ENCODE measurements at regions not wholly inside any gene's neighbourhood (a gene's known extent, or its start where the extent isn't known, plus 50 kb on each side); places are given as distances from the start of the nearest gene placed in this dataset.
"Not testable (repeated sequence)": the region's sequence is repeated elsewhere in the genome, so short reads cannot be mapped to it uniquely, and the experiment has no call there.

DNA sequence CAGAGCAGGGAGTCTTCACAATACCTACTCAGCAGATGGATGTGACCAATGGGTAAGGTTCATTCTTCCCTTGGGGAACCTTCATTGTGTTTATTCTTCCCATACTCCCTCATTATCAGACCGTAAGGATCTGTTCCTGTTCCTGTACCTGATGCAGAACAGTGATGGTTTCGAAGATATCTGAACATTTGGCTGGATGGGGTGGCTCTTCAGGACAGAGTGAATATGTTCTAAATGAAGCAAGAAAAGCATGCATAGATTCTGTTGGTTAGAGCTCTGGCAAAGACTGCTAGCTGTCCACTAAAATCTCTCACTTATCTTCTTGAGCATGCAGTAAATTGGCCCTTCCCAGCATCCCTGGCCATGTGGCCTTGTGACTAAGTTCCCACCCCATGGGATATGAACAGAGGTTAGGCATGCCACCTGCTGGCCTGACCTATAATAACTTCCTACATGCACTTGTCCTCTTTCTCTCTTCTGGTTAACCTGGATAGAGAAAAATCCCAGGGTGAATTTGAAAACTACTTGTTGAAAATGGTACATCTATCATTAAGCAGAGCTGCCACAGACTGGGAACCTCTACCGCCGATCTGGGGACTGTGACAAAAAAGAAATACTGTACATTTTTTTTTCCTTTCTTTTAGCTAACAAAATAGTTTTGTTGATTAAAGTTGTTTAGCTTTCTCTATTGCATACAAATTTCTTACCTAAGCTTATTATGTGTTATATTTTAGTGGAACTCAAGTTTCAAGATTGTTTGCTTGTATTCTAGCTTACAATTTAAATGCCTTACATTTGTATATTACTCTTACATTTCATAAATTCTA, 60.0 kb upstream of the BANK1 start:
- peak; percentile 77 for DNase-seq (ENCODE audit: low spot score)

- DNase-seq (ENCODE audit: low spot score): no peak
Observed at GRCh38 chr4:101727238-101727637, 63.3 kb upstream of the BANK1 start.

GRCh38 chr4:101724093-101724492, 66.4 kb upstream of the BANK1 start:
- DNase-seq (ENCODE audit: low spot score): no peak

GRCh38 chr4:101718810-101719209, 71.7 kb upstream of the BANK1 start:
- DNase-seq (ENCODE audit: low spot score): no peak

DNA sequence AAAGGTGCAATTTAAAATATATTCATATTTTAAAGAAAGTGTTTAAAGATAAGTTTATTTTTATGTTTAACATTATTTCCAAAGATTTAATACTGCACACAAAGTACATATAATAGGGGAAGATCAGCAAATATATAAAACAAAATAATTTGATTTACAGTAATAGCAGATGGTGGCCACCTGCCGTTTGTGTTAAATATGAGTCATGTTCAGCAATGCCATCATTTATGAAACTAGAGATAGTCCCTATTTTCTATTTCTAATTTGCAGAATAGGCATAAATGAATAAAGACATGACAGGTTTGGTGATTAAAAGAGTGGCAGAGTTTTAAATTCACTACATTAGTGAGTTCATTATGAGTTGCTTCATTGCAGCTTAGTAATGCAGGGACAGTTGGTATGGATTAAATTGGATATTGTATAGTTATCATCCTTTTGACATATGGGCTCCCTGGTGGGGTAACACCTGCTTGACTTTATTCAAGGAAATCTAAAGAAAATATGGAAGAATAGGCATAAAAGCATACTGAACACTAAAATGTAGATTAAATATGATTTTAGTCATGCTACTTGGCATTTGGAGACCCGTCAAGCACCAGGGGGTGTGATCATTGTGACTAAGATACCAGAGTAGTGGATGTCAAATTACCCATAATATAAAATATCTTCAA, 78.8 kb upstream of the BANK1 start:
- no peak for DNase-seq (ENCODE audit: low spot score)

- no peak for DNase-seq (ENCODE audit: low spot score)
Observed at GRCh38 chr4:101710806-101711205, 79.7 kb upstream of the BANK1 start.

DNA sequence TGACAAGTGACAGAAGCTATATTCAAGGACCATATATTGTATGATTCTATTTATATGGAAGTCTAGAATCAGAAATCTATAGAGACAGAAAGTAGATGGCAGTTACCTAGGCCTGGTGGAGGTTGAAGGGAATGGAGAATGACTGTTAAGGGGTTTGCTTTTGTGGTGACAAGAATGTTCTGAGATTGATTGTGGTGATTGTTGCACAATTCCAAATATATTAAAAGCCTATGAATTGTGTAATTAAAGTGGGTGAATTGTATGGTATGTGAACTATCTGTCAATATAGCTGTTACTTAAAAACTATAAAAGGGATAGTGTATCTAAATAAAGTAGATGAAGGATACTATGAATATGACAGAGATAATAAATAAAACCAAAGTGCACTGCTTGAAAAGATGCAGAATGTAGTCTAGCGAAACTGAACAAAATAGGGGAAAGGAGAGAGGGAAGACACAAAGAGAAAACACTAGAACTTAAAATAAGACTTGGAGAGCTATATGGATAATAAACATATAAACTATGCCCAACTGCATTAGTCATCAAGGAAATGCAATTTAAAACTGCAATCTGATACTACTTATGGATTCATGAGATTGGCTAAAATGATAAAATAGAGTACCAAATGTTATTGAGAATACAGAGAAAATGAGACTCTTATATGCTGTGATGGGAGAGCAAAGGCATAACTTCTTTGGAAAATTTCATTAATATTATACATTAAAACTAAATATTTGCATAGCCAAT, 82.1 kb upstream of the BANK1 start:
- DNase-seq (ENCODE audit: low spot score): no peak

DNA sequence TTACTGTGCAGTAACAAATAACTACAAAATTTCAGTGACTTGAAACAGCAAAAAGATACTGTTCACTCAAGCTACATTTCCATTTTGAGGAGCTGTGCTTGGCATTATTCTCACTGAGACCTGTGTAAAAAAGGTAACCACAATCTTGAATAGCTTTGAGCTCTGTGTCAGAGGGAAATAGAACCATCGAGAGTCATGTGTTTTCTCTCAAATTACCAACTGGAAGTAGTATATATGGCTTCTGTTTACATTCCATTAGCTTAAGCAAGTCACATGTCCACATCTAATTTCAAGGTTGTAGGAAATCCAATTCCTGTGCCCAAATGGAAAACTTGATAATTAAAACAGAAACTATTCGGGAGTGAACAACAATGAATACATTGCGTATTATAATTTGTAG, 82.9 kb upstream of the BANK1 start:
- no peak for DNase-seq (ENCODE audit: low spot score)

- DNase-seq (ENCODE audit: low spot score): no peak
Observed at GRCh38 chr4:101706535-101707057, 83.9 kb upstream of the BANK1 start.

- DNase-seq (ENCODE audit: low spot score): no peak
Observed at GRCh38 chr4:101701551-101701950, 89.0 kb upstream of the BANK1 start.

DNA sequence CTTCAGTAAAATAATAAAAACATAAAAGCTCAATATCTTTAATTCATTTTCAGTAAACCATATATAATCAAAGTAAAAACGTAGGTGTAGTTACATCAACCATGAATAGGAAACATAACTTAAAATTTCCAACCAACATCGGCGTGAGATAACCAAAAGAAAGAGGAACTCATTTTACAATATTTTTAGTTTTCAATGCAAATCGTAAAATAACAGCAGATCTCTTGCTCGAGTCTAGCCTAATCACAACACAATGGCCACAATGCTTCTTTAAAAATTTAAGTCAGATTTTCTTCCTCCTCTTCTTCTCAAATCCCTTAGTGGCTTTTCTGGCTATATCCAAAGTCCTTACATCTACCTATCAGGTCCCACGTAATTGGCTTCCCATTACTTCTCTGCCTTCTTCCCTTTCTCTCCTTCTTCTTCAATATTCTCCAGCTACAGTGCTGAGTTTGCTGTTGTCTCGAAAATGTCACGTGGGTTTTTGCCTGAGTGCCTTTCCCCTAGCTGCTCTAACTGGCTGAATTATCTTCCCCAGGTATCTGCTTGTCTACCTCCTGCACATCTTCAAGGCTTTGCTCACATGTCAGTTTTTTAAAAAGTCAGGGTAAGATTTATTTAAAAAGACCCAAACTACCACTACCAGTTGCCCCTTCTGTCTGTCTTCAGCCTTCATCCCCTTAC, 90.9 kb upstream of the BANK1 start:
- DNase-seq (ENCODE audit: low spot score): no peak

- DNase-seq (ENCODE audit: low spot score): no peak
Observed at GRCh38 chr4:101697266-101697665, 93.3 kb upstream of the BANK1 start.

DNA sequence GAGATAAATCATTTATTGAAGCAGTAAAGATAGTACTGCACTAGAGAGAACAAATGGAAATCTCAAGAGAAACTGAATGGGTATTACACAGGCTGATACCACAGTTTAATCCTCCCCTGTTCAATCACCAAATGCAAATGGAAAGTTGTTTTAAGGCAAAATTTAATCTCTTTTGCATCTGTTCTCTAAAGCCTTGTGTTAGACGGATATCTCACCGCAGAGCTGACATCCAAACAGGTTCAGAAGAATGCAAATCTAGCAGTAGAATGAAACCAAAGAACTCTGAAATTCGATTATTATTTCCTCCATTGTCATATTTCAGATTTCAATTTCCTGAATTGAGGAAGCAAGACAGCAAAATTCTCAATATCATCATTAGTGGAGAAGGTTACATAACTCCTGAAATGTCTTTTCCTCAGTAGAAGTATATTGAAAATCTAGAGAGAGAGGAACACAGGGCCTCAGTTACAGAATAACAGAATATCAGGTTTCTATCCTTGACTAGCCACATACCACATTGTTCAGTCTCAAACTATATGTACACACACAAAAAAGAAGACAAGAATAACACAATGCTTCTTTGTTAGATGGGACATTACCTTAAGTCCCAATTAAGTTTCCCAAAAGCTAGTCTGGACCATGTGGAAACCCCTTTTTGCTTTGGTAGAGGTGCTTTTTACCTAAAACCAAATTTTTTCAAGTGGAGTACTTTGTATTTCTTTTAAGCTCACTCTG, 94.1 kb upstream of the BANK1 start:
- DNase-seq (ENCODE audit: low spot score): no peak

GRCh38 chr4:101695176-101695575, 95.4 kb upstream of the BANK1 start:
- no peak for DNase-seq (ENCODE audit: low spot score)

- DNase-seq (ENCODE audit: low spot score): not testable (repeated sequence)
Observed at GRCh38 chr4:101694403-101694802, 96.1 kb upstream of the BANK1 start.

GRCh38 chr4:101693842-101694398, 96.6 kb upstream of the BANK1 start:
- DNase-seq (ENCODE audit: low spot score): no peak

GRCh38 chr4:101689220-101689619, 101.3 kb upstream of the BANK1 start:
- no peak for DNase-seq (ENCODE audit: low spot score)

DNA sequence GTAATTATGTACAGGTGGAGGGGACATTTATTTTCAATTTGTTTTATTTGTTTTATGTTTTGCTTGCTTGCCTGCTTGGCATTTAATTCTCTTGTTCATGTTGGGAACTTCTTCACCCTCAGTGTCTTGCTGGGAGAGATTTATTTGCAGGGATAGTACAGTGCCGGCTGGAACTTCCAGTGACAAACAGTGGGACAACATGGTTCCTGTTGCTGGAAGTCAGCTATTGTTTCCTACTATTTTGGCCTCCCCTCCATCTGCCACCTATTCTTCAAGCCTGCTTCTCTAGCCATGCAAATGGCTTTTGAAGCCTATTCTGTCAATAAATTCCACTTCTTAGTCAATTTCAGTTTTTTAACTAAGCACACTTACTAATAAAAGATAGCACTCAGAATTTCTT, 105.4 kb upstream of the BANK1 start:
- no peak for DNase-seq (ENCODE audit: low spot score)

DNA sequence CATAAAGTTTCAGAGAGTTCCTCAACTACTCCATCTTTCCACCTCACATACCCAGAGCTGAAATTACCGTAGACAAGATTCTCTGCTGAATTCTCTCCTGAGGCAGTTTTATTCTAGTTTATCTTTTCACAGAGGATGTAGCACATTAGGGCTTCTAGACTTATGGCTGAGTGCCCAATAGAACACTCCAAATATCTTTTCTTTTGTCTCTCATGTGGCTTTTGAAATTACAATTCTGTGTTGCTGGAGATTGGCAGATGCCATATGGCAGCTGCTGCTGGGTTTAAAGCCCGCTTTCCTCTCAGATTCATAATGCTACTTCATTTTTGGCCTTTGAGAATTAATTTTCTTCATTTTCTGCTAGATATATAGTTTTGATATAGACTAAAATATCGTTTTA, 107.6 kb upstream of the BANK1 start:
- DNase-seq (ENCODE audit: low spot score): no peak

GRCh38 chr4:101678180-101678579, 112.3 kb upstream of the BANK1 start:
- DNase-seq (ENCODE audit: low spot score): peak; percentile 57

DNA sequence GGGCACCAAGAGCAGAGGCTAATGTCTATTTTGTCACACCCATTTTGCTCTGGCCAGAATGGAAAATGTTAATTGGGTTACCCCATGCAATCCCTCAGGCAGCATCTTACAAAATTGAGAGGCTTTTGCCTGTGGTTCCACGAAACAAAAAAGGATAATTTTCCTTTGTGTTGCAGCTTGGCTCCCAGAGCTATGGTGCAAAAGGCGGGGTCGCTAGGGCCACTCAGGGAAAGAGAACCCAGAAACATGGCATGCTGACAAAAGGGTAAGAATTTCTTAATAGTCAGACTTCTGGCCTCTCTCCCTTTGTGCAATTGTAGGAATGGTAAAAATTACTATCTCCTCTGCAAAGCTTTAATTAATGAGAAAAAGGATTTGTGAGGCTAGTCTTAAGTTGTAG, 119.6 kb upstream of the BANK1 start:
- no peak for DNase-seq (ENCODE audit: low spot score)
